Prostate gland (tissue), 2 donors: ENCODE measurements at regions not wholly inside any gene's neighbourhood (a gene's known extent, or its start where the extent isn't known, plus 50 kb on each side); places are given as distances from the start of the nearest gene placed in this dataset.
"Not testable (repeated sequence)": the region's sequence is repeated elsewhere in the genome, so short reads cannot be mapped to it uniquely, and the experiment has no call there.

Experiments
- POLR2A ChIP-seq: fragments of 450-650 bp; IDR thresholded peaks from one replicate; pipeline ENCODE4 v1.6.1; 2016; ENCODE audit warnings: antibody characterized with exemption, mild to moderate bottlenecking
- TF ChIP-seq, protein P1 (sequence below), 4 experiments: fragments of 200-600 bp in 2 of 4; fragments of 450-650 bp in 2 of 4; sonication (generic) in 2 of 4; IDR thresholded peaks; 1 replicate in 3 of 4; 2 replicates in 1 of 4; pipeline ENCODE4 v1.5.1; 2016 to 2019; ENCODE audit warnings: antibody characterized with exemption in 4 of 4, mild to moderate bottlenecking in 2 of 4, moderate library complexity in 2 of 4

DNA sequence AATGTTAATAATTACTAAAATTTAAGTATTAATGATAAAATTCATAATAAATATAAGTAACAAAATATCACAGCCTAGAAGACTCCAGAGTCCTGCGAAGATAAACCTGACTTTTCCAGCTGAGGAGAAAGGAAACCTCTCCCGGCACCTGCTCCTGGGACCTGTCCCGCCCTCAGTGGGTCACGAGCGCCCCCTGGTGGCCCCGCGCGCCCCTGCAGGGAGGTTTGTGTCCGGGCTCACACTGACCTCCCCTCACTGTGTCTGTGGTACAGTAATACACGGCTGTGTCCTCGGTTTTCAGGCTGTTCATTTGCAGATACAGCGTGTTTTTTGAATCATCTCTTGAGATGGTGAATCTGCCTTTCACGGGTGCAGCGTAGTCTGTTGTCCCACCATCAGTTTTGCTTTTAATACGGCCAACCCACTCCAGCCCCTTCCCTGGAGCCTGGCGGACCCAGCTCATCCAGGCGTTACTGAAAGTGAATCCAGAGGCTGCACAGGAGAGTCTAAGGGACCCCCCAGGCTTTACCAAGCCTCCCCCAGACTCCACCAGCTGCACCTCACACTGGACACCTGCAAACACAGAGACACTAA lies 627.1 kb downstream of the TMEM121 start:
- TF ChIP-seq, protein P1, sequence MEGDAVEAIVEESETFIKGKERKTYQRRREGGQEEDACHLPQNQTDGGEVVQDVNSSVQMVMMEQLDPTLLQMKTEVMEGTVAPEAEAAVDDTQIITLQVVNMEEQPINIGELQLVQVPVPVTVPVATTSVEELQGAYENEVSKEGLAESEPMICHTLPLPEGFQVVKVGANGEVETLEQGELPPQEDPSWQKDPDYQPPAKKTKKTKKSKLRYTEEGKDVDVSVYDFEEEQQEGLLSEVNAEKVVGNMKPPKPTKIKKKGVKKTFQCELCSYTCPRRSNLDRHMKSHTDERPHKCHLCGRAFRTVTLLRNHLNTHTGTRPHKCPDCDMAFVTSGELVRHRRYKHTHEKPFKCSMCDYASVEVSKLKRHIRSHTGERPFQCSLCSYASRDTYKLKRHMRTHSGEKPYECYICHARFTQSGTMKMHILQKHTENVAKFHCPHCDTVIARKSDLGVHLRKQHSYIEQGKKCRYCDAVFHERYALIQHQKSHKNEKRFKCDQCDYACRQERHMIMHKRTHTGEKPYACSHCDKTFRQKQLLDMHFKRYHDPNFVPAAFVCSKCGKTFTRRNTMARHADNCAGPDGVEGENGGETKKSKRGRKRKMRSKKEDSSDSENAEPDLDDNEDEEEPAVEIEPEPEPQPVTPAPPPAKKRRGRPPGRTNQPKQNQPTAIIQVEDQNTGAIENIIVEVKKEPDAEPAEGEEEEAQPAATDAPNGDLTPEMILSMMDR (IDR thresholded peaks at IDR 0.05): peak; percentile 75 to 92 (median 76)
- TF ChIP-seq POLR2A: not testable (repeated sequence)
